Heart left ventricle (tissue), 16 donors: ENCODE measurements at regions not wholly inside any gene's neighbourhood (a gene's known extent, or its start where the extent isn't known, plus 50 kb on each side); places are given as distances from the start of the nearest gene placed in this dataset.
"Not testable (repeated sequence)": the region's sequence is repeated elsewhere in the genome, so short reads cannot be mapped to it uniquely, and the experiment has no call there.

Source experiments
- ATAC-seq, 4 donors: fragments of 200-7000 bp; cut with Tn5 transposase; one replicate each; pipeline ENCODE4 v1.9.1; 2020 to 2022; ENCODE audit warnings: moderate library complexity in 4 of 4, mild to moderate bottlenecking in 3 of 4, moderate number of reproducible peaks in 1 of 4
- DNase-seq, 5 donors: peaks; one replicate each; pipeline ENCODE4 v3.0.0-alpha.2; 2020
- H3K27ac ChIP-seq, 12 donors: fragments of 200-600 bp; sonication (generic) in 4 of 12; one replicate each; pipeline versions ENCODE4 v1.5.0 to v1.8.0; 2016 to 2022; ENCODE audit warnings: mild to moderate bottlenecking in 2 of 12
- H3K27me3 ChIP-seq, 9 donors: fragments of 200-600 bp; sonication (generic) in 2 of 9; one replicate each; pipeline versions ENCODE4 v1.5.1 to v1.8.0; 2016 to 2022; ENCODE audit warnings: mild to moderate bottlenecking in 3 of 9
- H3K36me3 ChIP-seq, 9 donors: fragments of 200-600 bp; sonication (generic) in 2 of 9; one replicate each; pipeline versions ENCODE4 v1.5.0 to v1.8.0; 2018 to 2022; ENCODE audit warnings: mild to moderate bottlenecking in 2 of 9
- H3K4me1 ChIP-seq, 12 donors: fragments of 200-600 bp; sonication (generic) in 4 of 12; one replicate each; pipeline versions ENCODE4 v1.5.0 to v1.8.0; 2016 to 2022; ENCODE audit warnings: mild to moderate bottlenecking in 3 of 12
- H3K4me3 ChIP-seq, 12 donors: fragments of 200-600 bp; sonication (generic) in 4 of 12; one replicate each; pipeline versions ENCODE4 v1.5.0 to v1.8.0; 2017 to 2022; ENCODE audit warnings: mild to moderate bottlenecking in 9 of 12, moderate library complexity in 4 of 12
- H3K9me3 ChIP-seq, 12 donors: fragments of 200-600 bp; sonication (generic) in 4 of 12; one replicate each; pipeline versions ENCODE4 v1.5.0 to v1.8.0; 2016 to 2022; ENCODE audit warnings: mild to moderate bottlenecking in 1 of 12
- POLR2A ChIP-seq, 2 donors: fragments of 450-650 bp; IDR thresholded peaks; one replicate each; pipeline ENCODE4 v1.6.1; 2017; ENCODE audit warnings: antibody characterized with exemption in 2 of 2, mild to moderate bottlenecking in 2 of 2, moderate library complexity in 2 of 2
- WGBS, 4 donors: extraction: QIAGEN DNeasy Blood & Tissue Kit in 2 of 4; methylation state at CpG; one replicate each; pipeline versions ENCODE4 v1.1.5 to v1.1.7; 2013 to 2018; 5-methylcytosine and 5-hydroxymethylcytosine counted together
- intact Hi-C, 10 donors: fragments of 100-400 bp; cut with DNase I; formaldehyde crosslinking; loops; one replicate each; pipeline versions ENCODE4 v1.11.1 to v1.14.2; 2022
- TF ChIP-seq, protein P1 (sequence below), 12 donors: fragments of 200-600 bp; sonication (generic) in 4 of 12; IDR thresholded peaks; one replicate each; pipeline versions ENCODE4 v1.5.0 to v1.8.0; 2018 to 2022; ENCODE audit warnings: antibody characterized with exemption in 12 of 12, mild to moderate bottlenecking in 5 of 12
- donor health status: ischemic (EF 13 %, LVEDD 7.1; RV severe dilation, severe dysfunction).
- donor health status: healthy with polysubstance abuse.
- donor health status: DM: no; HTN: yes; CAD: no.
- donor health status: DM: no; HTN: no; CAD: no.
- donor health status: ischemic (EF 25% LVEDD 6.9; RV normal size, moderate dysfunction).
- donor health status: ischemic (EF 25% LVEDD 5.7; RV mildly dilated, moderate dysfunction).
- donor health status: healthy.
- donor health status: DM: yes; HTN: yes; CAD: no.
- donor health status: ischemic (EF 35%, LVEDD 5.7; RV mildly dilated, moderate dysfunction).
- donor health status: nonischemic (EF 11% LVEDD 7.7; RV severe dilation, severe dysfunction).
- donor health status: DM: yes; HTN: yes; CAD: no.
- donor health status: PGD.
- donor health status: ischemic (EF 29% LVEDD 5.4; RV normal size, mild dysfunction).
- donor health status: nonischemic (EF 23%, LVEDD 6.1; RV moderate dilation, normal function).

DNA sequence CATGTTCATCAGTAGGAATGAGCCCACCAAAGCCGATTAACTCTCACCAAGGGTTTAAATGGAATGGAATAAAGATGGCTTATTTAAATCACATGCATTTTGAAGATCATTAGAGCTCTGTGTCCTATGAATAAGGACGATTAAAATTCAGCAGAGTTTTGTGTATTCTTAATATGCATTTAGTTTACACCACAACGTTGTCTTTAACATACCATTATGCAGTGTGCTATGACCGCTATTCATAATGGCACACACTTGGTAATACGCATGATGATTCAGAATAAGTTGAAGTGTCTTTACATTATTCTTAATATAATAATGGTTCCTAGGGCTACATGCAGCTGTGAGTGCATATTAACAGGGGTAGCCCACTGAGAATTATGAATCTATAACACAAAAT, 190.7 kb downstream of the PTBP2 start:
- no peak overlapping the region for H3K4me3 ChIP-seq
- no peaks in the 10 kb centered on the region for H3K36me3 ChIP-seq
- peaks cover 0 to 6% (median 0%) of the 10 kb centered on the region in 12 donors for H3K9me3 ChIP-seq
- TF ChIP-seq, protein P1, sequence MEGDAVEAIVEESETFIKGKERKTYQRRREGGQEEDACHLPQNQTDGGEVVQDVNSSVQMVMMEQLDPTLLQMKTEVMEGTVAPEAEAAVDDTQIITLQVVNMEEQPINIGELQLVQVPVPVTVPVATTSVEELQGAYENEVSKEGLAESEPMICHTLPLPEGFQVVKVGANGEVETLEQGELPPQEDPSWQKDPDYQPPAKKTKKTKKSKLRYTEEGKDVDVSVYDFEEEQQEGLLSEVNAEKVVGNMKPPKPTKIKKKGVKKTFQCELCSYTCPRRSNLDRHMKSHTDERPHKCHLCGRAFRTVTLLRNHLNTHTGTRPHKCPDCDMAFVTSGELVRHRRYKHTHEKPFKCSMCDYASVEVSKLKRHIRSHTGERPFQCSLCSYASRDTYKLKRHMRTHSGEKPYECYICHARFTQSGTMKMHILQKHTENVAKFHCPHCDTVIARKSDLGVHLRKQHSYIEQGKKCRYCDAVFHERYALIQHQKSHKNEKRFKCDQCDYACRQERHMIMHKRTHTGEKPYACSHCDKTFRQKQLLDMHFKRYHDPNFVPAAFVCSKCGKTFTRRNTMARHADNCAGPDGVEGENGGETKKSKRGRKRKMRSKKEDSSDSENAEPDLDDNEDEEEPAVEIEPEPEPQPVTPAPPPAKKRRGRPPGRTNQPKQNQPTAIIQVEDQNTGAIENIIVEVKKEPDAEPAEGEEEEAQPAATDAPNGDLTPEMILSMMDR (IDR thresholded peaks at IDR 0.05), result no peak
- TF ChIP-seq POLR2A (IDR thresholded peaks at IDR 0.05), result no peak
- DNase-seq (no peak), ATAC-seq (no peak)
- no peaks in the 10 kb centered on the region for H3K27me3 ChIP-seq
- 85 to 91% (median 88%) methylated on average over 5 of the region's 5 CpGs for WGBS, 4 donors
- intact Hi-C loops, result no loop called here
- no peaks in the 10 kb centered on the region for H3K4me1 ChIP-seq
- H3K27ac ChIP-seq, result no peak overlapping the region

DNA sequence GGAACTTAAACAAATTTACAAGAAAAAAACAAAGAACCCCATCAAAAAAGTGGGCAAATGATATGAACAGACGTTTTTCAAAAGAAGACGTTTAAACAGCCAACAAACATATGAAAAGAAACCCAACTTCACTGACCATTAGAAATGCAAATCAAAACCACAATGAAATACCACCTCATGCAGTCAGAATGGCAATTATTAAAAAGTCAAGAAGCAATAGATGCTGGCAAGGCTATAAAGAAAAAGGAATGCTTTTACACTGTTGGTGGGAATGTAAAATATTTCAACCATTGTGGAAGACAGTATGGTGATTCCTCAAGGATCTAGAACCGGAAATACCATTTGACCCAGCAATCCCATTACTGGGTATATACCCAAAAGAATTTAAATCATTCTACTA, 194.1 kb downstream of the PTBP2 start:
- H3K27ac ChIP-seq, H3K27me3 ChIP-seq, intact Hi-C loops, H3K4me3 ChIP-seq, DNase-seq, ATAC-seq, H3K4me1 ChIP-seq, H3K36me3 ChIP-seq, H3K9me3 ChIP-seq: not testable (repeated sequence)
- WGBS, 4 donors, result 68 to 81% (median 73%) methylated on average over 3 of the region's 3 CpGs

DNA sequence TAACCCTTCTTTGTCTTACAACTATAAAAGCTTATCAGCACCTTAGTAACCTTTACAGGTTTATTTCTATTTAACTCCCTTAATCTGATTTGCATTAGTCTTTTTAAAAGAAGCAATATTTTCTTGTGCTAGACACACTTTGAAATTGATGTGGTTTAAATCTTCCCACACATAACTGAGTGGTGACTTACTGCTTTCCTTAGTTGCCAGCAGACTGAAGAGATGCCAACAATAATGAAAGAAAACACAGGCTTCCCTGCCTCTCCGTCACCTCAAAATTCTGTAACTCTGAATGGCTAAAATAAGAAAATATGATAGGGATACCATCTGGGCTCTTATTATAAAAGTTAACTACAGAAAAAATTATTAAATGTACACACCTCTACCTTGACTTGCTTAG, 196.8 kb downstream of the PTBP2 start:
- Histone ChIP-seq H3K27ac (no peak overlapping the region), H3K9me3 (peaks cover 0 to 17% (median 3%) of the 10 kb centered on the region in 12 donors), H3K4me1 (no peaks in the 10 kb centered on the region), H3K36me3 (no peaks in the 10 kb centered on the region), H3K4me3 (no peak overlapping the region), H3K27me3 (no peaks in the 10 kb centered on the region)
- intact Hi-C loops, result no loop called here
- 39 to 69% (median 59%) methylated on average over 1 of the region's 1 CpG for WGBS, 4 donors
- no peak for ATAC-seq
- no peak for DNase-seq
- TF ChIP-seq, protein P1 (IDR thresholded peaks at IDR 0.05), result no peak
- TF ChIP-seq POLR2A (IDR thresholded peaks at IDR 0.05), result no peak

DNA sequence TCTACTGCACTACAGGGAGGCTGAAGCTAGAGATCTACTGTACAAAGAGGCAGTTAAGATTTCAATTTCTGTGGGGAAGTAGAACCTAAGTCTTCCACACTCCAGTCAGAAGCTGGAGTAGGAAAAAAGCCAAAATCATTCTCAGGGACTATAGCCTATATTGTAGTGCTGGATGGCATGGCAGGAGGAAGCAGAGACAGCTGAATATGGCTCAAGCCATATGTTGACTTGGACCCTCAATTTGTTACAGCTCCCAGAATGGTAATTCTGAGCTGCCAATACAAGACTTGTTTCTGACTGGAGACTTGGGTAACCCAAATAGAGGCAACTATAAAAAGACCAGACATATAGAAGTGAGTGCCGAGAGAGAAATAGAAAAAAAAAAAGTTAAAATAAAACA, 200.6 kb downstream of the PTBP2 start:
- Histone ChIP-seq H3K9me3 (peaks cover 0 to 34% (median 16%) of the 10 kb centered on the region in 12 donors), H3K36me3 (no peaks in the 10 kb centered on the region), H3K4me3 (no peak overlapping the region), H3K4me1 (no peaks in the 10 kb centered on the region), H3K27me3 (no peaks in the 10 kb centered on the region), H3K27ac (no peak overlapping the region)
- TF ChIP-seq, protein P1 (IDR thresholded peaks at IDR 0.05), result no peak
- TF ChIP-seq POLR2A (IDR thresholded peaks at IDR 0.05), result no peak
- WGBS, 4 donors, result 92 to 97% (median 95%) methylated on average over 1 of the region's 1 CpG
- intact Hi-C loops, result no loop called here
- ATAC-seq, result no peak
- no peak for DNase-seq

DNA sequence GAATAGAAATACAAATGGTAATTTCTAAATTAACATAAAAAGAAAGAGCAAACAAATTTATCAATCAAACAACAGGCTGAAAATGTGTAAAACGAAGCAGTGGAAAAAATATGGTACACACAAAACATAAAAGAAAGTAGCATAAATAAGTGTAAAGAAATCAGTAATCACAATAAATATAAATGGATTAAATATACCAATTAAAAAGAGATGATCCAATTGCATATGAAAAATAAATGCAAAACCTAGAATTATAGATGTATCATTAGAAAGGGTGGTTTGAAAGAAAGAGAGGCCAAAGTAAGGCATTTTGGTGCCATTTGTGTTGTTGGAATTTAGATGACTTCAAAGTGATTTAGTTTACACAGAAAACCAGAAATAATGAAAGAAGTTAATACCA, 202.2 kb downstream of the PTBP2 start:
- DNase-seq (no peak), ATAC-seq (no peak)
- no peak overlapping the region for H3K27ac ChIP-seq
- no peaks in the 10 kb centered on the region for H3K4me1 ChIP-seq
- H3K4me3 ChIP-seq, result no peak overlapping the region
- H3K9me3 ChIP-seq, result peaks cover 0 to 34% (median 16%) of the 10 kb centered on the region in 12 donors
- no peaks in the 10 kb centered on the region for H3K36me3 ChIP-seq
- WGBS, 4 donors, result 31 to 47% (median 40%) methylated on average over 1 of the region's 1 CpG
- no peaks in the 10 kb centered on the region for H3K27me3 ChIP-seq
- intact Hi-C loops, result no loop called here
- TF ChIP-seq, protein P1 (IDR thresholded peaks at IDR 0.05), result no peak
- no peak for TF ChIP-seq POLR2A (IDR thresholded peaks at IDR 0.05)
